A673 (cell line): ENCODE measurements at regions not wholly inside any gene's neighbourhood (a gene's known extent, or its start where the extent isn't known, plus 50 kb on each side); places are given as distances from the start of the nearest gene placed in this dataset.

Source experiments
- EZH2 ChIP-seq: fragments of 200-600 bp; sonication (generic); IDR thresholded peaks from 2 replicates; pipeline ENCODE4 v1.6.1; 2017; ENCODE audit warnings: borderline replicate concordance, low read depth, mild to moderate bottlenecking, mixed read lengths, antibody characterized with exemption, low read length; ENCODE audit not compliant: poor library complexity, severe bottlenecking
- TF ChIP-seq, protein P1 (sequence below): fragments of 300-800, 200-600 bp; sonication (generic); conservative IDR thresholded peaks from 2 replicates; pipeline ENCODE4 v1.5.1; 2017; ENCODE audit warnings: low read depth, mild to moderate bottlenecking, antibody characterized with exemption, low read length, moderate library complexity, mixed read lengths

GRCh38 chr2:59739166-59739565 is 814.3 kb downstream of the BCL11A start:
- TF ChIP-seq, protein P1, sequence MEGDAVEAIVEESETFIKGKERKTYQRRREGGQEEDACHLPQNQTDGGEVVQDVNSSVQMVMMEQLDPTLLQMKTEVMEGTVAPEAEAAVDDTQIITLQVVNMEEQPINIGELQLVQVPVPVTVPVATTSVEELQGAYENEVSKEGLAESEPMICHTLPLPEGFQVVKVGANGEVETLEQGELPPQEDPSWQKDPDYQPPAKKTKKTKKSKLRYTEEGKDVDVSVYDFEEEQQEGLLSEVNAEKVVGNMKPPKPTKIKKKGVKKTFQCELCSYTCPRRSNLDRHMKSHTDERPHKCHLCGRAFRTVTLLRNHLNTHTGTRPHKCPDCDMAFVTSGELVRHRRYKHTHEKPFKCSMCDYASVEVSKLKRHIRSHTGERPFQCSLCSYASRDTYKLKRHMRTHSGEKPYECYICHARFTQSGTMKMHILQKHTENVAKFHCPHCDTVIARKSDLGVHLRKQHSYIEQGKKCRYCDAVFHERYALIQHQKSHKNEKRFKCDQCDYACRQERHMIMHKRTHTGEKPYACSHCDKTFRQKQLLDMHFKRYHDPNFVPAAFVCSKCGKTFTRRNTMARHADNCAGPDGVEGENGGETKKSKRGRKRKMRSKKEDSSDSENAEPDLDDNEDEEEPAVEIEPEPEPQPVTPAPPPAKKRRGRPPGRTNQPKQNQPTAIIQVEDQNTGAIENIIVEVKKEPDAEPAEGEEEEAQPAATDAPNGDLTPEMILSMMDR = no peak
- no peak for TF ChIP-seq EZH2
